ENCODE measurements at regions not wholly inside any gene's neighbourhood (a gene's known extent, or its start where the extent isn't known, plus 50 kb on each side); places are given as distances from the start of the nearest gene placed in this dataset.
"Not testable (repeated sequence)": the region's sequence is repeated elsewhere in the genome, so short reads cannot be mapped to it uniquely, and the experiment has no call there.

GRCh38 chr11:29153078-29153477, 863.8 kb downstream of the KCNA4 start:
- no peak for FAIRE-seq

GRCh38 chr11:29142573-29142972, 874.3 kb downstream of the KCNA4 start:
- FAIRE-seq = peak; percentile 90

GRCh38 chr11:29135504-29135903, 881.3 kb downstream of the KCNA4 start:
- FAIRE-seq = no peak

GRCh38 chr11:29131055-29131454, 885.8 kb downstream of the KCNA4 start:
- FAIRE-seq = no peak

- no peak for FAIRE-seq
These were observed 887.0 kb downstream of the KCNA4 start for GRCh38 chr11:29129844-29130243.

GRCh38 chr11:29127461-29127860, 889.4 kb downstream of the KCNA4 start:
- no peak for FAIRE-seq

GRCh38 chr11:29125606-29126005, 891.2 kb downstream of the KCNA4 start:
- no peak for FAIRE-seq

GRCh38 chr11:29124470-29124869, 892.4 kb downstream of the KCNA4 start:
- FAIRE-seq = no peak

GRCh38 chr11:29119707-29120618, 896.9 kb downstream of the KCNA4 start:
- FAIRE-seq = no peak

- FAIRE-seq = no peak
These were observed 897.7 kb downstream of the KCNA4 start for GRCh38 chr11:29119116-29119515.

- FAIRE-seq = no peak
These were observed 915.9 kb downstream of the KCNA4 start for GRCh38 chr11:29100967-29101366.

GRCh38 chr11:29095821-29096220, 921.0 kb downstream of the KCNA4 start:
- FAIRE-seq = no peak

GRCh38 chr11:29093416-29094120, 923.3 kb downstream of the KCNA4 start:
- FAIRE-seq = no peak

GRCh38 chr11:29087200-29087812, 929.5 kb downstream of the KCNA4 start:
- FAIRE-seq = no peak

- no peak for FAIRE-seq
These were observed 941.1 kb downstream of the KCNA4 start for GRCh38 chr11:29075726-29076125.

GRCh38 chr11:29063630-29064361, 953.0 kb downstream of the KCNA4 start:
- no peak for FAIRE-seq

- FAIRE-seq = no peak
These were observed 953.3 kb downstream of the METTL15 start for GRCh38 chr11:29061452-29061851.

- FAIRE-seq = not testable (repeated sequence)
These were observed 948.3 kb downstream of the METTL15 start for GRCh38 chr11:29056487-29056886.

- no peak for FAIRE-seq
These were observed 943.7 kb downstream of the METTL15 start for GRCh38 chr11:29051935-29052334.

GRCh38 chr11:29050962-29051361, 942.8 kb downstream of the METTL15 start:
- FAIRE-seq = not testable (repeated sequence)

- no peak for FAIRE-seq
These were observed 932.3 kb downstream of the METTL15 start for GRCh38 chr11:29040489-29040888.

GRCh38 chr11:29032384-29033149, 924.4 kb downstream of the METTL15 start:
- FAIRE-seq = no peak

Data from islet of Langerhans (tissue), 1 donor.